MG63 (cell line): ENCODE measurements at regions not wholly inside any gene's neighbourhood (a gene's known extent, or its start where the extent isn't known, plus 50 kb on each side); places are given as distances from the start of the nearest gene placed in this dataset.

Experiments
- DNase-seq: peaks from one replicate; pipeline ENCODE4 v3.0.0-alpha.2; 2020
- H3K27me3 ChIP-seq: fragments of 250-450 bp; sonication (Bioruptor Pico); 2 replicates; pipeline ENCODE4 v1.5.1; 2020; ENCODE audit warnings: mild to moderate bottlenecking, moderate library complexity
- H3K36me3 ChIP-seq: fragments of 250-450 bp; sonication (Bioruptor Pico); 2 replicates; pipeline ENCODE4 v1.5.1; 2020; ENCODE audit warnings: mild to moderate bottlenecking, moderate library complexity
- H3K4me3 ChIP-seq: fragments of 250-450 bp; sonication (Bioruptor Pico); 2 replicates; pipeline ENCODE4 v1.5.1; 2020; ENCODE audit warnings: mild to moderate bottlenecking, moderate library complexity
- H3K9me3 ChIP-seq: fragments of 250-450 bp; sonication (Bioruptor Pico); 2 replicates; pipeline ENCODE4 v1.5.1; 2020; ENCODE audit warnings: mild to moderate bottlenecking, moderate library complexity

GRCh38 chr10:2282202-2282601 is 544.9 kb upstream of the ADARB2 start:
- no peak overlapping the region for H3K4me3 ChIP-seq
- no peaks in the 10 kb centered on the region for H3K36me3 ChIP-seq
- H3K9me3 ChIP-seq: no peaks in the 10 kb centered on the region
- no peak for DNase-seq
- 0 out of 2 replicates have a peak, but pooled peaks cover 4% of the 10 kb centered on the region for H3K27me3 ChIP-seq

DNA sequence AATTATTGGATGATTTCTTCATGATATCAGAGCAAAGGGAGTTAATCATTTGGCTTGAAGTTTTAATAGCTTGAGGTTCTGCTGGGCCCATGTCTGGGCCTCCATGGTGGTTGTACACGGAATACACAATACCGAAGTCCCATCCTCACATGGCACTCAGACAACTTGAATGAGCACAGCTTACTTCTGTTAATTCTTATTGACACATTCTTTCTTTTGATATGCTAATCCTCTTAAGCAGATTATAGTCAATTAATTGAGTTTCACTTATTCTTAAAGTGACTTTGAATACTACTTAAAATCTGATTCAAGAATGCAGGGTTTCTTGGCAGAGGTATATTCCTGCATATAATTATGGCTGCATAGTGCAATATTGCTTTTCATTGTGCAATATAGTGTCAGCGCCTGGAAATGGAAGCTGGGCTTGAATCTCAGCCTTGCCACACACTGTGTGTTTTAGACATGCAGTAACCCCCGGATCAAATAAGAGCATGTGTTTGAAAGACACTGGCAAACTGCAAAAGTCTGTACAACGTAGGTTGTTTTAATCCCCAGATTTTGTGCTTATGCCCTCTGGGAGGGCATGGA is 543.5 kb upstream of the ADARB2 start:
- H3K9me3 ChIP-seq: no peaks in the 10 kb centered on the region
- H3K4me3 ChIP-seq: no peak overlapping the region
- H3K36me3 ChIP-seq: no peaks in the 10 kb centered on the region
- no peak for DNase-seq
- 0 out of 2 replicates have a peak, but pooled peaks cover 4% of the 10 kb centered on the region for H3K27me3 ChIP-seq

DNA sequence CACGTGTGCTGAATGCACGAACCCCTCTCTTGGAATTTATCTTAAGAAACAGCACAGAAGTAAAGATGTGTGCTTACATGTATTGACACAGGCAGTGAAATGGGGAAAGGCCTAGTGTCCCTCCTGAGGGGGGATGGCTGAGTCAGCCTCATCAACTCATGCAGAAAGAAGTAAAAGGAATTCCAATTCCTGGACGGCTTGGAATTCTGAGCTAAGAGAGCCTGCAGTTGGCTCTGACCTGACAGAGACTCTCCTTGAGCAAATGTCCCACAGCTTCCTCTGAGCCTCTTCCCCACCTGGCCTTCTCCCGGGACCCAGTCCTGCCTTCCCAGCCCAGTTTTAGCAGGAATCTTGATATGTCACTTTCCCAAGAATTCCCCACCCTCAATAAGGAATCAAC is 542.4 kb upstream of the ADARB2 start:
- Histone ChIP-seq H3K27me3 (0 out of 2 replicates have a peak, but pooled peaks cover under 1% of the 10 kb centered on the region), H3K36me3 (no peaks in the 10 kb centered on the region), H3K9me3 (no peaks in the 10 kb centered on the region), H3K4me3 (no peak overlapping the region)
- no peak for DNase-seq

GRCh38 chr10:2278363-2278762 is 541.0 kb upstream of the ADARB2 start:
- H3K27me3 ChIP-seq: no peaks in the 10 kb centered on the region

DNA sequence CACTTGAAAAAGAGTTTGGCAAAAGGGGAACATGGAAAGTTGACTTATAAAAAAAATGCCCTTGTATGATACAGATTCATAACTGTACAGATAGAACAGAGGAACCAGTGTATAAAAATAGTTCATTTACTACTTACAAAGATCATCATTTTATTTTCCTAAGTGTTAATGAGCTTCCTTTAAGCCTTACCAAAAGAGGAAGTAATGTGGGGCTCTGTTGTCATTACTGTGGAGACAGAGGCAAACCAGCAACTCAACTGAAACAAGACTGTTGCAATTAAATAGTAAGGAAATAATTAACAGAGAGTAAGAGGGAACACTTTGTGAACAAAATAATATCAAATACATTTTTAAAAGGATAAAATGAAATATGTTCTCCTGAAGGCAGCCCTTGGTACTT is 526.2 kb upstream of the ADARB2 start:
- H3K9me3 ChIP-seq: no peaks in the 10 kb centered on the region

More at GRCh38 chr10:2278363-2278762, 541.0 kb upstream of the ADARB2 start:
- Histone ChIP-seq H3K9me3 (no peaks in the 10 kb centered on the region), H3K4me3 (no peak overlapping the region), H3K36me3 (no peaks in the 10 kb centered on the region)
- DNase-seq: no peak

GRCh38 chr10:2262878-2263277 is 525.6 kb upstream of the ADARB2 start:
- Histone ChIP-seq H3K27me3 (no peaks in the 10 kb centered on the region), H3K9me3 (no peaks in the 10 kb centered on the region), H3K36me3 (no peaks in the 10 kb centered on the region), H3K4me3 (no peak overlapping the region)
- no peak for DNase-seq

More for the DNA sequence above, 526.2 kb upstream of the ADARB2 start:
- Histone ChIP-seq H3K4me3 (no peak overlapping the region), H3K27me3 (no peaks in the 10 kb centered on the region), H3K36me3 (no peaks in the 10 kb centered on the region)
- no peak for DNase-seq

DNA sequence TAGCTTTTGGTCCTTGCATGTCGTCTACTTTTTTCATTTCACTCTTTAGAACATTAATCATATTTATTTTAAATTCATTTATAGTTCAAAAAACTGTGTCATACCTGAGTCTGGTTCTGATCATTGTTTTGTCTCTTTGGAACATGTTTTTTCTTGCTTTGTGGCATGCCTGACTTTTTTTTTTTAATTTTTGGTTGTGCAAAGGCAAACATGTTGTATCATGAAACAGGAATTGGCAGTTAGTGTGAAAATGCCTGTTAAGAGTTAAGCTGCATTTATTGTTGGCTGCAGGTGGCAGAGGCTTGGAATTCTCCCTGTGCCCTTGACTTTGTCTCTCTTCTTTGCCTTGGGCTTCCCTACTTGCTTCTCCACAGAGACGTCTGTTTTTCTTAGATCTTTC is 525.0 kb upstream of the ADARB2 start:
- DNase-seq: no peak
- Histone ChIP-seq H3K9me3 (no peaks in the 10 kb centered on the region), H3K36me3 (no peaks in the 10 kb centered on the region), H3K4me3 (no peak overlapping the region), H3K27me3 (no peaks in the 10 kb centered on the region)

DNA sequence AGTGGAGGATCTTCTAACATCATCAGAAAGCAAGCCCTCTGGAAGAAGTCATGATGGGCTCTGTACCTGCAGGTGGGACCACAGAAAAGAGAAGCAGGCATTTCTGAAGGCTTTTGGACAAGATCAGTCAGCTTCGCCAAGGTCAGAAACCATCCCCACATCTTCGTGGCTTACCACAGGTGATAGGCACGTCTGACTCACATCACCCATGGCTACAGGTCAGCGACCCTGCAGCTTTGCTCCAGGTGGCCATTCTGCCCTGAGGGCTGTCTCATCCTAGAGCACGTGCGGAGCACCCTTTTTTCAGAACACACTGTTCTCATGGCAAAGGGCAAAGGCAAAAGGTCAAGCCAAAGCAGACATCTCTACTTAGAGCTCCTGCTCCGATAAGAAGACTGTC is 518.9 kb upstream of the ADARB2 start:
- Histone ChIP-seq H3K4me3 (no peak overlapping the region), H3K27me3 (no peaks in the 10 kb centered on the region), H3K36me3 (no peaks in the 10 kb centered on the region), H3K9me3 (no peaks in the 10 kb centered on the region)
- DNase-seq: no peak

DNA sequence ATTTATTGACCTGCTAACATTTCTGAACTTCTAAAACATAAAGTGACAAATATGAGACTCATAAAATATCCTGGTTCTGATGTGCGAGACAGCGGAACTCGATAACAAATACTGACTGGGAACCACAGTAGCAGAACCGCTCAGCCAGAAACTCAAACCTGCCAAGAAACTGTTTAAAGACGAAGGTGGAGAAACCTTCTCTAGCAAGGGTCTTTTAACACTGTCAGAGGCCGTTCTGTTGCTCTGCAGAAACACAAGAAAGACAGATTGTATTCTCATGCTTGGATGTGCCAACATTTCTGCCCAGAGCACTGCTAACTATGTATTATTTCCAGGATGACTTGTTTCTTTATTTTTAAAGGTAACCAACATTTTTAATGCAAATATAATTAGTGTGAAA is 514.8 kb upstream of the ADARB2 start:
- Histone ChIP-seq H3K9me3 (no peaks in the 10 kb centered on the region), H3K36me3 (no peaks in the 10 kb centered on the region), H3K4me3 (no peak overlapping the region), H3K27me3 (no peaks in the 10 kb centered on the region)
- DNase-seq: no peak

GRCh38 chr10:2251631-2252030 is 514.3 kb upstream of the ADARB2 start:
- DNase-seq: no peak

GRCh38 chr10:2246747-2247146 is 509.4 kb upstream of the ADARB2 start:
- Histone ChIP-seq H3K9me3 (no peaks in the 10 kb centered on the region), H3K36me3 (no peaks in the 10 kb centered on the region), H3K4me3 (no peak overlapping the region), H3K27me3 (no peaks in the 10 kb centered on the region)
- DNase-seq: no peak

More at GRCh38 chr10:2251631-2252030, 514.3 kb upstream of the ADARB2 start:
- no peak overlapping the region for H3K4me3 ChIP-seq
- H3K36me3 ChIP-seq: no peaks in the 10 kb centered on the region
- H3K9me3 ChIP-seq: no peaks in the 10 kb centered on the region
- no peaks in the 10 kb centered on the region for H3K27me3 ChIP-seq

- H3K36me3 ChIP-seq: no peaks in the 10 kb centered on the region
- no peak overlapping the region for H3K4me3 ChIP-seq
- H3K27me3 ChIP-seq: no peaks in the 10 kb centered on the region
- no peak for DNase-seq
- no peaks in the 10 kb centered on the region for H3K9me3 ChIP-seq
Observed at GRCh38 chr10:2245580-2245979, 508.3 kb upstream of the ADARB2 start.

- Histone ChIP-seq H3K9me3 (no peaks in the 10 kb centered on the region), H3K4me3 (no peak overlapping the region), H3K36me3 (no peaks in the 10 kb centered on the region), H3K27me3 (no peaks in the 10 kb centered on the region)
- DNase-seq: no peak
Observed at GRCh38 chr10:2244471-2244870, 507.1 kb upstream of the ADARB2 start.

GRCh38 chr10:2236876-2237275 is 499.6 kb upstream of the ADARB2 start:
- H3K36me3 ChIP-seq: no peaks in the 10 kb centered on the region
- H3K9me3 ChIP-seq: no peaks in the 10 kb centered on the region
- no peak overlapping the region for H3K4me3 ChIP-seq
- H3K27me3 ChIP-seq: no peaks in the 10 kb centered on the region
- no peak for DNase-seq

DNA sequence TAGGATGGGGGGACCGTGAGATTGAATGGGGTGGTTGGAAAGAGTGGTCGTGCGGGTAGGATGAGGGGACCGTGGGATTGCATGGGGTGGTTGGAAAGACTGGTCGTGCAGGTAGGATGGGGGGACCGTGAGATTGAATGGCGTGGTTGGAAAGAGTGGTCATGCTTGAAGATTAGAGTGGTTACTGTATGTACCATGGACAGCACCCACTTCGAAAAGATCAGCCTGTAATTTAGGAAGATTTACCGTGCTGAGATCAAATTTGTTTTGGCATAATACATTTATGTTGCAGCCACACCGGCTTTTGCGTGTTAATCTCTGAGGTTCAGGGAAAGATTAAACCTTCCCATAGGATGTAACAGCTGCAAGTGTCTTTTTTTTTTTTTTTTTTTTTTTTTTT is 495.2 kb upstream of the ADARB2 start:
- H3K36me3 ChIP-seq: no peaks in the 10 kb centered on the region
- H3K4me3 ChIP-seq: no peak overlapping the region
- H3K27me3 ChIP-seq: no peaks in the 10 kb centered on the region
- H3K9me3 ChIP-seq: no peaks in the 10 kb centered on the region
- no peak for DNase-seq

DNA sequence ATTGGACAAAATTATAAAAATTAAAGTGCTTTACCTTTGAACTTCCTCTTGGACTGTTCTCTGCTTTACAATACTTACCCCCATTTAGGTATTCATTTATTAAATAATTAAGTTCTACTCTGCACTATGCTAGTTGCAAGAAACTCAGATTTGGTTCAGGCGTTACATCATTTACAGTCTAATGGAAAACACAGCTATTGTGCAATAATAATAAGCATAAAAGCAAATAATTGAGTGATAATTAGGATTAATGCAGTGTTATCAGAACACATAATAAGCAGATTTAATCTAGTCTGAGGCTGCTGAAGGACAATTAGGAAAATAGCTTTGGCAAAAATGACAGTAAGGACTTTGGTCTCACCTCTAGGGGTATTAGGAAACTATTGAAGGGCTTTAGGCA is 493.2 kb upstream of the ADARB2 start:
- Histone ChIP-seq H3K4me3 (no peak overlapping the region), H3K27me3 (no peaks in the 10 kb centered on the region), H3K36me3 (no peaks in the 10 kb centered on the region), H3K9me3 (no peaks in the 10 kb centered on the region)
- no peak for DNase-seq

DNA sequence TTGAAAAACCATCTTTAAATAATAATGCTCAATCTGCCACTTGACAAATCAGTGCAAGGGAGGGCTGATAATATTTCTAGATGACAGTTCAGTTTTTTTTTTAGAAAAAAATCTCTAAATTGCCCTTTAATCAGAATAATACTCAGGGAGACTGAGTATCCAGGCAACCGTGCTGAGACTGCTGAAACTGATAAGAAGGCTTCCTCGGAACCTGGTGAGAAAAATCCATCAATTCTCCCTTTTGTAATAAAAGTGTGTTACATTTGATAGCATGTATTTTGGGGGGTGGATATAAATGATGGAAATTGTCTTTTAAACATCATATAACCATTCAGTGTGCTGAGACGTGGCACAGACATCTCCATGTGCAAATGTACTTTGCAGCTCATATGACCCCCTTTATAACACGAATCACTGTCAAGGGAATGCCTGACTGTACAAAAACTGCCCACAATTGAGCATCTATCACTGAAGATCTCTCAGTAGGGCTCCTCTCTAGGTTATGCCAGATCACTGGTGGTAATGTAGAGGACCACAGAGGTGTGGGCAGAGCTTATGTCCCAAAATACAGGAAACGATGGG is 491.1 kb upstream of the ADARB2 start:
- H3K4me3 ChIP-seq: no peak overlapping the region
- no peak for DNase-seq
- no peaks in the 10 kb centered on the region for H3K27me3 ChIP-seq
- no peaks in the 10 kb centered on the region for H3K9me3 ChIP-seq
- H3K36me3 ChIP-seq: no peaks in the 10 kb centered on the region

GRCh38 chr10:2225609-2226008 is 488.3 kb upstream of the ADARB2 start:
- H3K9me3 ChIP-seq: no peaks in the 10 kb centered on the region
- DNase-seq: no peak
- H3K36me3 ChIP-seq: no peaks in the 10 kb centered on the region
- no peak overlapping the region for H3K4me3 ChIP-seq
- no peaks in the 10 kb centered on the region for H3K27me3 ChIP-seq
